ENCODE measurements at regions not wholly inside any gene's neighbourhood (a gene's known extent, or its start where the extent isn't known, plus 50 kb on each side); places are given as distances from the start of the nearest gene placed in this dataset.

- Histone ChIP-seq H3K36me3 (ENCODE audit: control insufficient read depth in 4 of 4, insufficient read depth in 4 of 4, low read length in 4 of 4) (no peaks in the 10 kb centered on the region), H3K27ac (ENCODE audit: low read depth in 1 of 2, low read length in 1 of 2) (no peak overlapping the region), H3K4me3 (no peak overlapping the region), H3K4me1 (ENCODE audit: control insufficient read depth in 5 of 5, insufficient read depth in 5 of 5, low read length in 5 of 5) (no peaks in the 10 kb centered on the region), H3K9me3 (ENCODE audit: control insufficient read depth in 4 of 4, insufficient read depth in 3 of 4, low read length in 3 of 4) (peaks cover 0 to 2% (median 0%) of the 10 kb centered on the region in 4 donors), H3K27me3 (ENCODE audit: control insufficient read depth in 3 of 3, insufficient read depth in 3 of 3, low read length in 2 of 3) (no peaks in the 10 kb centered on the region), H3K9ac (ENCODE audit: insufficient read depth in 1 of 2, low read length in 2 of 2) (no peak overlapping the region)
- 68 to 76% methylated on average over 3 of the region's 3 CpGs for WGBS, 2 donors
- TF ChIP-seq, protein P1, sequence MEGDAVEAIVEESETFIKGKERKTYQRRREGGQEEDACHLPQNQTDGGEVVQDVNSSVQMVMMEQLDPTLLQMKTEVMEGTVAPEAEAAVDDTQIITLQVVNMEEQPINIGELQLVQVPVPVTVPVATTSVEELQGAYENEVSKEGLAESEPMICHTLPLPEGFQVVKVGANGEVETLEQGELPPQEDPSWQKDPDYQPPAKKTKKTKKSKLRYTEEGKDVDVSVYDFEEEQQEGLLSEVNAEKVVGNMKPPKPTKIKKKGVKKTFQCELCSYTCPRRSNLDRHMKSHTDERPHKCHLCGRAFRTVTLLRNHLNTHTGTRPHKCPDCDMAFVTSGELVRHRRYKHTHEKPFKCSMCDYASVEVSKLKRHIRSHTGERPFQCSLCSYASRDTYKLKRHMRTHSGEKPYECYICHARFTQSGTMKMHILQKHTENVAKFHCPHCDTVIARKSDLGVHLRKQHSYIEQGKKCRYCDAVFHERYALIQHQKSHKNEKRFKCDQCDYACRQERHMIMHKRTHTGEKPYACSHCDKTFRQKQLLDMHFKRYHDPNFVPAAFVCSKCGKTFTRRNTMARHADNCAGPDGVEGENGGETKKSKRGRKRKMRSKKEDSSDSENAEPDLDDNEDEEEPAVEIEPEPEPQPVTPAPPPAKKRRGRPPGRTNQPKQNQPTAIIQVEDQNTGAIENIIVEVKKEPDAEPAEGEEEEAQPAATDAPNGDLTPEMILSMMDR (IDR thresholded peaks at IDR 0.05; ENCODE audit: control extremely low read depth, extremely low read depth): no peak
- DNase-seq: no peak
- no peak for ATAC-seq (ENCODE audit: insufficient read depth, low FRiP score)
Observed at GRCh38 chr9:12163723-12164458, 529.3 kb upstream of the TYRP1 start.

DNA sequence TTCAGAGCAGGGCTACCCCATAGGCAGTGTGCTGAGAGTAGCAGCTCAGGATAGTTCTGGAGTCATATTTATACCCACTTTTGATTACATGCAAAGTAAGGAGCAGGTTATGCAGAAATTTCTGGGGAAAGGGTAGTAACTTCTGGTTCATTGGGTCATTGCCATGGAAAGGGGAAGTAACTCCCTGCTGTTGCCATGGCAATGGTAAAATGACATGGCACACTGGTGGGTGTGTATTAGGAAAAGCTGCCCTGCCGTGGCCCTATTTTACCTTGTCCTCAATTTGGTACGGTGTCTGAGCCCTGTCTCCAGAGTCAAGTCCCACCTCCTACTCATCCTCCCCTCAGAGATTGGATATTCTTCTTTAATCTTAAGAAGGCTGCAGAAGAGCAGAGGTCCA is 526.7 kb upstream of the TYRP1 start:
- WGBS, 2 donors: 62 to 69% methylated on average over 2 of the region's 2 CpGs
- Histone ChIP-seq H3K4me1 (ENCODE audit: control insufficient read depth in 5 of 5, insufficient read depth in 5 of 5, low read length in 5 of 5) (no peaks in the 10 kb centered on the region), H3K9me3 (ENCODE audit: control insufficient read depth in 4 of 4, insufficient read depth in 3 of 4, low read length in 3 of 4) (peaks cover 0 to 2% (median 0%) of the 10 kb centered on the region in 4 donors), H3K9ac (ENCODE audit: insufficient read depth in 1 of 2, low read length in 2 of 2) (no peak overlapping the region), H3K36me3 (ENCODE audit: control insufficient read depth in 4 of 4, insufficient read depth in 4 of 4, low read length in 4 of 4) (no peaks in the 10 kb centered on the region), H3K27ac (ENCODE audit: low read depth in 1 of 2, low read length in 1 of 2) (no peak overlapping the region), H3K4me3 (no peak overlapping the region), H3K27me3 (ENCODE audit: control insufficient read depth in 3 of 3, insufficient read depth in 3 of 3, low read length in 2 of 3) (no peaks in the 10 kb centered on the region)
- no peak for ATAC-seq (ENCODE audit: insufficient read depth, low FRiP score)
- TF ChIP-seq, protein P1 (IDR thresholded peaks at IDR 0.05; ENCODE audit: control extremely low read depth, extremely low read depth): no peak
- no peak for DNase-seq

- H3K4me1 ChIP-seq (ENCODE audit: control insufficient read depth in 5 of 5, insufficient read depth in 5 of 5, low read length in 5 of 5): no peaks in the 10 kb centered on the region
- H3K27me3 ChIP-seq (ENCODE audit: control insufficient read depth in 3 of 3, insufficient read depth in 3 of 3, low read length in 2 of 3): no peaks in the 10 kb centered on the region
- no peak overlapping the region for H3K9ac ChIP-seq (ENCODE audit: insufficient read depth in 1 of 2, low read length in 2 of 2)
- no peak overlapping the region for H3K27ac ChIP-seq (ENCODE audit: low read depth in 1 of 2, low read length in 1 of 2)
- DNase-seq: no peak
- TF ChIP-seq, protein P1 (IDR thresholded peaks at IDR 0.05; ENCODE audit: control extremely low read depth, extremely low read depth): no peak
- ATAC-seq (ENCODE audit: insufficient read depth, low FRiP score): no peak
- H3K4me3 ChIP-seq: no peak overlapping the region
- WGBS, 2 donors: 94 to 97% methylated on average over 1 of the region's 1 CpG
- H3K9me3 ChIP-seq (ENCODE audit: control insufficient read depth in 4 of 4, insufficient read depth in 3 of 4, low read length in 3 of 4): peaks cover 0 to 2% (median 0%) of the 10 kb centered on the region in 4 donors
- H3K36me3 ChIP-seq (ENCODE audit: control insufficient read depth in 4 of 4, insufficient read depth in 4 of 4, low read length in 4 of 4): no peaks in the 10 kb centered on the region
Observed at GRCh38 chr9:12170456-12170855, 522.7 kb upstream of the TYRP1 start.

DNA sequence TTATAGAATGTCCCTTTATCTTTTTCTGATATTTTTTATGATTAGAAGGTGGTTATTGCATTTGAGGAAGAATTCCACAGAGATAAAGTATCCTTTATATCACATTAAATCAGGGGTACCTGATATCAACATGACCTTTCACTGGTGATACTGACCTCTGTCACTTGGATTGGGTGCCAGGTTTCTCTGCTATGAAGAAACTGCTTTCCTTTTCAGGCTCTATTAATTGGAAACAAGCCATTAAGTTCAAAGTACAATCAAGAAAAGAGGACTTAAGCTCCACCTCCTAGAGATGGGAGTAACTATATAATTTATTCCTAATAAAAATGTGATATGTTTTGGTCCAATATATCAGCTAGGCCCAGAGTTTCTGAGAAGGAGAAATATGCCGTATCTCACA is 514.6 kb upstream of the TYRP1 start:
- Histone ChIP-seq H3K27ac (ENCODE audit: low read depth in 1 of 2, low read length in 1 of 2) (no peak overlapping the region), H3K4me3 (no peak overlapping the region), H3K36me3 (ENCODE audit: control insufficient read depth in 4 of 4, insufficient read depth in 4 of 4, low read length in 4 of 4) (no peaks in the 10 kb centered on the region), H3K9me3 (ENCODE audit: control insufficient read depth in 4 of 4, insufficient read depth in 3 of 4, low read length in 3 of 4) (no peaks in the 10 kb centered on the region), H3K27me3 (ENCODE audit: control insufficient read depth in 3 of 3, insufficient read depth in 3 of 3, low read length in 2 of 3) (no peaks in the 10 kb centered on the region), H3K9ac (ENCODE audit: insufficient read depth in 1 of 2, low read length in 2 of 2) (no peak overlapping the region), H3K4me1 (ENCODE audit: control insufficient read depth in 5 of 5, insufficient read depth in 5 of 5, low read length in 5 of 5) (no peaks in the 10 kb centered on the region)
- no peak for DNase-seq
- TF ChIP-seq, protein P1 (IDR thresholded peaks at IDR 0.05; ENCODE audit: control extremely low read depth, extremely low read depth): no peak
- ATAC-seq (ENCODE audit: insufficient read depth, low FRiP score): no peak
- WGBS, 2 donors: 95 to 96% methylated on average over 1 of the region's 1 CpG

Data from lung (tissue), 11 donors.